ENCODE measurements at regions not wholly inside any gene's neighbourhood (a gene's known extent, or its start where the extent isn't known, plus 50 kb on each side); places are given as distances from the start of the nearest gene placed in this dataset.

- TF ChIP-seq GATA2 (IDR thresholded peaks at IDR 0.05; ENCODE audit: low read depth, low read length) (no peak), GATA3 (IDR thresholded peaks at IDR 0.05; ENCODE audit: low read depth, low read length) (no peak)
These were observed 273.0 kb upstream of the SMC2 start for GRCh38 chr9:103821115-103821514.

Data from SH-SY5Y (cell line).